Umbilical cord (tissue), 1 donor: ENCODE measurements at regions not wholly inside any gene's neighbourhood (a gene's known extent, or its start where the extent isn't known, plus 50 kb on each side); places are given as distances from the start of the nearest gene placed in this dataset.
A peak's percentile ranks its signal among the peaks of the same experiment; 100 is the strongest.

Experiments used
- DNase-seq: peaks from one replicate; pipeline ENCODE4 v3.0.0-alpha.2; 2015; ENCODE audit warnings: low spot score

GRCh38 chr6:146865756-146866379 lies 267.1 kb downstream of the ADGB start:
- peak; percentile 34 for DNase-seq

- DNase-seq: no peak
Observed at GRCh38 chr6:146866731-146867414, 268.1 kb downstream of the ADGB start.

GRCh38 chr6:146868671-146869209 lies 270.0 kb downstream of the ADGB start:
- no peak for DNase-seq

GRCh38 chr6:146870760-146871159 lies 272.0 kb downstream of the ADGB start:
- DNase-seq: no peak

GRCh38 chr6:146871611-146872425 lies 273.0 kb downstream of the ADGB start:
- peak; percentile 80 for DNase-seq

GRCh38 chr6:146872426-146872785 lies 273.6 kb downstream of the ADGB start:
- no peak for DNase-seq

GRCh38 chr6:146874278-146875018 lies 275.7 kb downstream of the ADGB start:
- DNase-seq: no peak

- no peak for DNase-seq
Observed at GRCh38 chr6:146875927-146876270, 277.1 kb downstream of the ADGB start.

GRCh38 chr6:146876271-146877151 lies 277.7 kb downstream of the ADGB start:
- peak; percentile 22 for DNase-seq

GRCh38 chr6:146878168-146878951 lies 279.6 kb downstream of the ADGB start:
- DNase-seq: no peak

- DNase-seq: no peak
Observed at GRCh38 chr6:146878952-146879340, 280.2 kb downstream of the ADGB start.

- DNase-seq: no peak
Observed at GRCh38 chr6:146879406-146880117, 280.8 kb downstream of the ADGB start.

GRCh38 chr6:146881228-146882181 lies 282.7 kb downstream of the ADGB start:
- no peak for DNase-seq

GRCh38 chr6:146883640-146884531 lies 285.1 kb downstream of the ADGB start:
- DNase-seq: no peak

GRCh38 chr6:146884728-146885127 lies 286.0 kb downstream of the ADGB start:
- DNase-seq: no peak

GRCh38 chr6:146885708-146886457 lies 287.1 kb downstream of the ADGB start:
- DNase-seq: no peak
